ENCODE measurements at regions not wholly inside any gene's neighbourhood (a gene's known extent, or its start where the extent isn't known, plus 50 kb on each side); places are given as distances from the start of the nearest gene placed in this dataset.

- no peak for TF ChIP-seq CTCF (IDR thresholded peaks at IDR 0.05; ENCODE audit: low read depth, low read length)
- H3K4me1 ChIP-seq = no peaks in the 10 kb centered on the region
- H3K4me3 ChIP-seq (ENCODE audit: low read depth, low read length) = no peak overlapping the region
- no peaks in the 10 kb centered on the region for H3K36me3 ChIP-seq
- no peak for DNase-seq
- no peaks in the 10 kb centered on the region for H3K9me3 ChIP-seq
- no peaks in the 10 kb centered on the region for H3K27me3 ChIP-seq
These were observed 187.4 kb upstream of the RREB1 start for GRCh38 chr6:6920114-6920986.

- no peak for TF ChIP-seq CTCF (IDR thresholded peaks at IDR 0.05; ENCODE audit: low read depth, low read length)
- Histone ChIP-seq H3K4me1 (no peaks in the 10 kb centered on the region), H3K4me3 (ENCODE audit: low read depth, low read length) (no peak overlapping the region), H3K36me3 (no peaks in the 10 kb centered on the region), H3K9me3 (no peaks in the 10 kb centered on the region), H3K27me3 (no peaks in the 10 kb centered on the region)
- DNase-seq = no peak
These were observed 186.8 kb upstream of the RREB1 start for GRCh38 chr6:6920987-6921313.

- Histone ChIP-seq H3K9me3 (no peaks in the 10 kb centered on the region), H3K4me3 (ENCODE audit: low read depth, low read length) (no peak overlapping the region), H3K4me1 (no peaks in the 10 kb centered on the region), H3K27me3 (no peaks in the 10 kb centered on the region), H3K36me3 (no peaks in the 10 kb centered on the region)
- TF ChIP-seq CTCF (IDR thresholded peaks at IDR 0.05; ENCODE audit: low read depth, low read length) = no peak
- DNase-seq = no peak
These were observed 185.6 kb upstream of the RREB1 start for GRCh38 chr6:6922166-6922565.

DNA sequence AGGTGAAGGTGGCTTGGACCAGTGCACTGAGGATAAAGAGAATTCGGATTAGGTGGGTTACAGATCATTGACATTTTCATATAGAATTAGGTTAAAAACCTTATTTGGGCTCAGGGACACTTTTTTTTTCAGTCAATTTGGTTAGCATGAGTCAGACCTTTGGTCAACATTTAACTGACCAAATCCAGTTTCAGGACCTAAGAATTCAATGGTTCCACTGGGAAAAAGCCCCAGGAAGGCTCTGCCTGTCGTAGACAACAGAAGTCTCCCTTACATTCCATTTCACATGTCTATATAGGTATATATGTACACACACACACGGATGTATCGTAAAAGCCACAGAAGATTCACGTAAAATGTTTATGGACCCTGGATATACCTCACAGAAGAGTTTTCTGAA, 184.2 kb upstream of the RREB1 start:
- Histone ChIP-seq H3K4me1 (no peaks in the 10 kb centered on the region), H3K4me3 (ENCODE audit: low read depth, low read length) (no peak overlapping the region), H3K27me3 (no peaks in the 10 kb centered on the region), H3K9me3 (no peaks in the 10 kb centered on the region), H3K36me3 (no peaks in the 10 kb centered on the region)
- DNase-seq = no peak
- no peak for TF ChIP-seq CTCF (IDR thresholded peaks at IDR 0.05; ENCODE audit: low read depth, low read length)

- no peaks in the 10 kb centered on the region for H3K4me1 ChIP-seq
- H3K36me3 ChIP-seq = no peaks in the 10 kb centered on the region
- no peak overlapping the region for H3K4me3 ChIP-seq (ENCODE audit: low read depth, low read length)
- no peaks in the 10 kb centered on the region for H3K9me3 ChIP-seq
- H3K27me3 ChIP-seq = no peaks in the 10 kb centered on the region
- TF ChIP-seq CTCF (IDR thresholded peaks at IDR 0.05; ENCODE audit: low read depth, low read length) = no peak
- no peak for DNase-seq
These were observed 183.1 kb upstream of the RREB1 start for GRCh38 chr6:6924708-6925107.

GRCh38 chr6:6925391-6926164, 182.2 kb upstream of the RREB1 start:
- H3K4me1 ChIP-seq = no peaks in the 10 kb centered on the region
- H3K4me3 ChIP-seq (ENCODE audit: low read depth, low read length) = no peak overlapping the region
- H3K36me3 ChIP-seq = no peaks in the 10 kb centered on the region
- DNase-seq = no peak
- H3K27me3 ChIP-seq = no peaks in the 10 kb centered on the region
- no peaks in the 10 kb centered on the region for H3K9me3 ChIP-seq
- TF ChIP-seq CTCF (IDR thresholded peaks at IDR 0.05; ENCODE audit: low read depth, low read length) = no peak
